Head of caudate nucleus (tissue), 42 donors: ENCODE measurements at regions not wholly inside any gene's neighbourhood (a gene's known extent, or its start where the extent isn't known, plus 50 kb on each side); places are given as distances from the start of the nearest gene placed in this dataset.
A peak's percentile ranks its signal among the peaks of the same experiment; 100 is the strongest.

Experiments used
- DNase-seq, 42 donors: peaks; one replicate each; pipeline versions ENCODE4 v3.0.0 to v3.0.0-alpha.2; 2020 to 2021; ENCODE audit warnings: mixed read lengths in 7 of 42
- intact Hi-C: fragments of 100-400 bp; cut with DNase I; formaldehyde crosslinking; loops from one replicate; pipeline ENCODE4 v1.15.0; 2022

DNA sequence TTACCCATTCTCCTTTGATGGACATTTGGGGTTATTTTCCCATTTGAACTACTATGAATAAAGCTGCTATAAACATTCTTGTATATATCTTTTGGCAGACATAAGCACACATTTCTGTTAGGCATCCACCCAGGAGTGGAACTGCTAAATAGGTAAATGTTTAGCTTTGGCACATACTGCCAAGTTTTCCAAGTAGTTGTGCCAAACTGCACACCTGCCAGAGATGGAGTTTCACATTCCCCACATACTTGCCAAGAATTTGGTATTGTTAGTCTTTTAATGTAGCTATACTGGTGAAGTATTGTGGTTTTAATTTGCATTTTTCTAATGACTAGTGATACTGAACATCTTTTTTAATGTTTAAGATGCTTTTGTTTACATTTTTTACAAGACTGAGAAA lies 201.0 kb downstream of the GXYLT1 start:
- intact Hi-C loops = no loop called here
- DNase-seq = no peak

DNA sequence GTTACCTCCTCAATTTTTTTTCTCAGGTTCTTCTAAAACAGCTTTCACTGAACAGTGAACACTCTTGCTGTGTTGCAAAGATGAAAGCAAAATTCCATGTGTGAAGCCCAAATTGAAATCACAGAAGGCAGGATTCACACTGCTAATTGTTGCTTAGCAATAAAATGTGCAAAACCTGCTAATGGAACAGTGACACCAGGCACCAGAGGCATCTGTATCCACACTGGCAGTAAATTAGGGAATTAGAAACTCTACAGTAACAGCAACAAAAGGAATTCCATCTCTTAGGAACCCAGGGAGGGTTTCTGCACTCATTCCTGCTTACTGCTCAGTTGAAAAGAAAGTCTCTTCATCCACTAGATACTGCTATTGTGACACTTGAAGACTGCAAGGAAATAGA lies 202.3 kb downstream of the GXYLT1 start:
- intact Hi-C loops = no loop called here

GRCh38 chr12:41941079-41941478 lies 203.6 kb downstream of the GXYLT1 start:
- intact Hi-C loops = no loop called here

More for the DNA sequence above, 202.3 kb downstream of the GXYLT1 start:
- no peak for DNase-seq

DNA sequence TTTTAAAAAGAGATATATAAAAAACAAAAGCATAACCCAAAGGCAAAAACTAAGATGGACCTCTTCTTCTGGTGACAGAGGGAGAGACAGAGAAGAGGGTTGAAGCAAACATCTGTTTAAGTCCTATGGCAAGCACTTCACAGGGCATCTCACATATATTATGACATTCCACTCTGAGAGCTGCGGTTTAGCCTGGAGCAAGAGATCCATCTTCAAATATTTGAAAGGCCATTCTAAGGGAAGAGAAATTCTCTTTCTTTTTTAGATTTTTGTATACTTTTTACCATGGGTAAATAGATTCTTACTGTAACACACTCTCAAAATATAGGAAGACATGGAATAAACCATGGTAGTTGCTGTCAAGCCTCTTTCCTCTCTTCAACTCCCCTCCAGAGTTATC lies 204.1 kb downstream of the GXYLT1 start:
- DNase-seq = no peak
- intact Hi-C loops = no loop called here

More at GRCh38 chr12:41941079-41941478, 203.6 kb downstream of the GXYLT1 start:
- DNase-seq = no peak

DNA sequence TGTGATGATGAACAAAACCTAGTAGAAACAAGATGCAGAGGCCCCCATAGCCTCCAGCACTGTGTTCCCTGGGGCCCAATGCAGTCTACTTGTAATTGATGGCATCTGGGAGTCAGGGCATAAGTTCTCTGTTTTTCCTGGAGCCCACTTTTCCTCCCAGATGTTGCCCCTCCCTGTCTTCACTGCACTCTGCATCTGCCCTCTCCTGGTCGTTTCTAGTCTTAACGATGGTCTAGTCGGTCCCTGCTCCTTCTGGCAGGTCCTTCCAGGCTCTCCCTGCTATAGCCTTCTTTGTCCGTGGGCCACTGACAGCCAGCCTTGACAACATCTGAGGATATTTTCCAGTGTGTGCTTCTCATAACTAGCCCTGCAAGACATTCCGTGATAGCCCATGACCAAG lies 208.3 kb downstream of the GXYLT1 start:
- no peak for DNase-seq
- intact Hi-C loops = no loop called here

GRCh38 chr12:41935911-41936310 lies 208.8 kb downstream of the GXYLT1 start:
- intact Hi-C loops = no loop called here
- no peak for DNase-seq

DNA sequence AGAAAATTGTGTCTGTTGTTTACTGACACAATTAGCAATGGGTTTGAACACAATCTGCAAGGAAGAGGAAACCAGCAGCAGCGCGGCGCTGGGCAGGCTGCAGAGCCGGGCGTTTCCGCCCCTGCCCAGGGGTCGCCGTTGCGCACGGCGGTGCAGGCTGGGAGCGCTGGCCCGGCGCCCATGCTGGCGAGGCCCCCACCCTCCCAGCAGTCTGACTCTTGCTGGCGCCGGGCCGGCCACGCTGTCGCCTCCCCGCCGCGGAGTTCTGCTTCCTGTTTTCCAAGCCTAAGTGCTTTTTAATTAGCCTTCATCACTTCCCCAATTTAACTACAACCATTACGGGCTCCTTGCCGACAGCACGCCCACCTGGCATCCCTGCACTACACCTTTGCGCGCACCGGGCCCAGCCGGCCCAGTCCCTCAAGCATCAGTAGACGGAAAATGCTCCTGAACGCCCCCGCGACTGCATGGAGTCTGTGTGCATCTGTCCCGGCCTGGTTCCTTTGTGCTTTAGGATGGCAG lies 212.1 kb downstream of the GXYLT1 start:
- intact Hi-C loops = no loop called here
- DNase-seq = peak; percentile 33 to 82 (median 67)

GRCh38 chr12:41930866-41931437 lies 213.7 kb downstream of the GXYLT1 start:
- DNase-seq = no peak
- intact Hi-C loops = no loop called here

DNA sequence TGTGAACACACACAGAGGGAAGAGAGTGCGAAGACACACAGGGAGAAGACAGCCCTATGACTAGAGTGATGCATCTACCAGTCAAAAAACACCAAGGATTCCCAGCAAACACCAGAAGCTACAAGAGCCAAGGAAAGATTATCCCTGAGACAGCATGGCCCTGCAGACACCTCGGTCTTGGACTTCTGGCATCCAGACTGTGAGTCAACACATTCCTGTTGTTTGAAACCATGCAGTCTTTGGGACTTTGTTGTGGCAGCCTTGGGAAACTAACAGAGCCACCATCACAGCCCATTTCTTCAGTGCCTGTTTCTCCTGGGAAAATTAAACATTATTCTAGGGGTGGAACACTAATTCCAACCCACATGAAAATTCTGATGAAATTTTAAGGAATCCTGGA lies 220.6 kb downstream of the GXYLT1 start:
- intact Hi-C loops = no loop called here
- no peak for DNase-seq

DNA sequence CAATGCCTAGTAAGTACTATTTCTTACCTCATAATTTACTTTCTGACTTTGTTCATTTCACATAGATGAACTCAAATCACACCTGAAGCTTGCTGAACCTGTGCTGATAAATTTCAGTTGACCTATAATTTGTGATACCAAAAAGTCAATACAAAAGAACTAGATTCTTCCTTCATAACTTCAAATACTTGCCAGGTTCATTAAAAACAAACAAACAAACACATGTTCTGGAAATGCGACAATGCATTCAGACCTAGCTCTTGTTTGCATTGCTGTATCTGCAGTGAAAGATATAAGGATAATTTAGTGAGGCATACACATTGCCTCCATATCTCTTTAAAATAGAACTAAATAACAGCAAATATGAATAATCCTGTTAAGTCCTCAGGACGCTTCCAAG lies 221.3 kb downstream of the GXYLT1 start:
- intact Hi-C loops = no loop called here
- DNase-seq = no peak

GRCh38 chr12:41920355-41920754 lies 224.3 kb downstream of the GXYLT1 start:
- intact Hi-C loops = no loop called here
- DNase-seq = no peak

- DNase-seq = peak in 1 of 42 donors; percentile 16
- intact Hi-C loops = no loop called here
Observed at GRCh38 chr12:41919526-41920261, 225.0 kb downstream of the GXYLT1 start.

- DNase-seq = no peak
- intact Hi-C loops = no loop called here
Observed at GRCh38 chr12:41919048-41919447, 225.6 kb downstream of the GXYLT1 start.

GRCh38 chr12:41917938-41918341 lies 226.7 kb downstream of the GXYLT1 start:
- no peak for DNase-seq
- intact Hi-C loops = no loop called here

GRCh38 chr12:41917181-41917580 lies 227.5 kb downstream of the GXYLT1 start:
- no peak for DNase-seq
- intact Hi-C loops = no loop called here

DNA sequence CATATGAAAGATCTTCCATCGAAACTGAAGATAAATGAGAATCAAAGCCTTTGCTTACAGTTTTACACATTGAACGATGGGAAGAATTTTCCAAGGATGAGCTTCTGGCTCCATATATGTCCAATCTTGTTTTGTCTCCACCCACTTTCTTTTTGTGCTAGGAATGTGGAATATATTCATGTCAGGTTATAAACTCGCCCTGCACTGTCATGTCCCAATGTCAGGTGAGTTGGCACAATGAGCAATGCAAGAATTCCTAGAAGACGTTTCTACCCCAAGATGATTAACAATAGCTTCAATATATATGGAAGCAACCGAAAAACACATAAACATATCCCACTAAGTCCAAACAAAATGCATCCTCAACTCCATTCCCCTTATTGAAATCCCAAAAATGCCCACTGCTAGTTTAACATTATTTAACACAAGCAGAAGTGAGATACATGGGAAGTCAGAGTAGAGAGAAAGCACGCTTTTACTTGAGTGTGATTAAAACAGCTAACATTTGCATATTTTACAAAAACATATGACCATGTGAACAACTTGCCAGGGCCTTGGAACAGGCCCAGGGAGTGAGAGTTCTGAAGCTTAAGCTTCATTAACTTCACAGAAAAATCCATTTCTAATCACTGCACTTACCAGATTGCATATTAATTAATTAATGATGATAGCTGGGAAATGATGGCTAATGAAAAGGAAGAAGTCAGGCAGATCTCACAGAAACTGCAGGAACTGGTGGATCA lies 233.9 kb downstream of the GXYLT1 start:
- intact Hi-C loops = no loop called here
- DNase-seq = no peak

GRCh38 chr12:41908206-41908605 lies 236.5 kb downstream of the GXYLT1 start:
- DNase-seq = no peak
- intact Hi-C loops = no loop called here

GRCh38 chr12:41907550-41907949 lies 237.1 kb downstream of the GXYLT1 start:
- DNase-seq = no peak
- intact Hi-C loops = no loop called here

GRCh38 chr12:41907021-41907420 lies 237.7 kb downstream of the GXYLT1 start:
- DNase-seq = no peak
- intact Hi-C loops = no loop called here

DNA sequence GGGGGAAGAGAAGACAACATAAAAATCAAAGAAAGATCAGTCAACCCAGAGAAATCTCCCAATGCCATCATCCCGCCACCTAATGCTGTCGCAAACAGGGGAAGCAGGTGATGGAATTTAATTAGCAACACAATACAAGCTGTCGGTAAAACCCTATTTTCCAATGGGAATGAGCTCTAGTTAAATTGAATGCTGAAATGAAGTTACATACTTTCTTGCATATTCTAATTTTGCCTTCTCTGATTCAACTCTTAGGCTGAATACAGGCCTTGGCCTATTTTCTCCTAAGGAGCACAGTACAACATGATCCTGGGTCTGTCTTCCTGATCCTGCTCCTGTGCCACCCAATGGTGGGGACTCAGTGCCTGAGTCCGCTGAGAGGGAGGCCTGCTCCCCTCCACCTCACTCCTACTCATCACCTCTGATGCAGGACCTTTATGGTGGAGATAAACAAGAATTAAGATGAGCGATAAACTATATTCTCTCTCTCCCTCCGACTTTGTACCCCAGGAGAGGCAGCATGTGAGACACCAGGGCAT lies 238.8 kb downstream of the GXYLT1 start:
- no peak for DNase-seq
- intact Hi-C loops = no loop called here
